Naive thymus-derived CD8-positive, alpha-beta T cell (primary cell): ENCODE measurements at regions not wholly inside any gene's neighbourhood (a gene's known extent, or its start where the extent isn't known, plus 50 kb on each side); places are given as distances from the start of the nearest gene placed in this dataset.

Source experiments
- ATAC-seq, 2 donors: fragments of 150-1000 bp; cut with Tn5 transposase in 1 of 2; sonication (Bioruptor Pico), chemical (Tn5 transposase) in 1 of 2; 1 replicate in 1 of 2; 2 replicates in 1 of 2; pipeline ENCODE4 v1.10.0; 2021; ENCODE audit warnings: mild to moderate bottlenecking in 2 of 2, moderate library complexity in 2 of 2
- POLR2A ChIA-PET: fragments of 350-600 bp; sonication (Branson Sonifier 250); formaldehyde crosslinking; loops from one replicate; lab custom pipeline; 2021; ENCODE audit warnings: antibody characterized with exemption; lab: Charles Lee
- DNase-seq, 10 donors: peaks; one replicate each; pipeline versions ENCODE4 v3.0.0 to v3.0.0-alpha.2; 2020 to 2022
- H3K27ac Mint-ChIP-seq, 10 donors: one replicate each; pipeline ENCODE4 v1.8.0; 2020 to 2022; ENCODE audit warnings: mild to moderate bottlenecking in 10 of 10, mixed read lengths in 10 of 10, moderate library complexity in 4 of 10, inconsistent platforms in 1 of 10
- H3K27me3 Mint-ChIP-seq, 5 donors: one replicate each; pipeline ENCODE4 v1.8.0; 2021 to 2022; ENCODE audit warnings: mixed read lengths in 5 of 5
- H3K36me3 Mint-ChIP-seq, 3 donors: one replicate each; pipeline ENCODE4 v1.8.0; 2020 to 2022; ENCODE audit warnings: mixed read lengths in 3 of 3, mild to moderate bottlenecking in 2 of 3, inconsistent platforms in 1 of 3
- H3K4me1 Mint-ChIP-seq, 4 donors: one replicate each; pipeline ENCODE4 v1.8.0; 2021 to 2022; ENCODE audit warnings: mixed read lengths in 4 of 4
- H3K4me3 Mint-ChIP-seq, 10 donors: one replicate each; pipeline ENCODE4 v1.8.0; 2020 to 2022; ENCODE audit warnings: mild to moderate bottlenecking in 10 of 10, mixed read lengths in 10 of 10, moderate library complexity in 6 of 10, inconsistent platforms in 1 of 10
- H3K9me3 Mint-ChIP-seq, 9 donors: one replicate each; pipeline ENCODE4 v1.8.0; 2020 to 2022; ENCODE audit warnings: mixed read lengths in 9 of 9, mild to moderate bottlenecking in 3 of 9, inconsistent platforms in 1 of 9, moderate library complexity in 1 of 9

GRCh38 chr5:142463904-142464303 lies 139.1 kb upstream of the SPRY4 start:
- peaks cover 0 to under 1% (median 0%) of the 10 kb centered on the region in 3 donors for H3K36me3 Mint-ChIP-seq
- no peaks in the 10 kb centered on the region for H3K4me1 Mint-ChIP-seq
- ATAC-seq (no peak), DNase-seq (no peak)
- H3K4me3 Mint-ChIP-seq, result no peak overlapping the region
- POLR2A ChIA-PET, result no interaction called here
- H3K27me3 Mint-ChIP-seq, result peaks cover 0 to 4% (median 0%) of the 10 kb centered on the region in 5 donors
- H3K27ac Mint-ChIP-seq, result no peak overlapping the region
- H3K9me3 Mint-ChIP-seq, result peaks cover 0 to 4% (median 0%) of the 10 kb centered on the region in 9 donors

GRCh38 chr5:142461028-142461590 lies 136.3 kb upstream of the SPRY4 start:
- no peaks in the 10 kb centered on the region for H3K4me1 Mint-ChIP-seq
- H3K36me3 Mint-ChIP-seq, result peaks cover 0 to 5% (median 4%) of the 10 kb centered on the region in 3 donors
- ATAC-seq (no peak), DNase-seq (no peak)
- H3K27ac Mint-ChIP-seq, result no peak overlapping the region
- peaks cover 0 to 7% (median 3%) of the 10 kb centered on the region in 9 donors for H3K9me3 Mint-ChIP-seq
- H3K4me3 Mint-ChIP-seq, result no peak overlapping the region
- H3K27me3 Mint-ChIP-seq, result peaks cover 0 to 3% (median 0%) of the 10 kb centered on the region in 5 donors
- POLR2A ChIA-PET, result no interaction called here

GRCh38 chr5:142459209-142459608 lies 134.4 kb upstream of the SPRY4 start:
- POLR2A ChIA-PET, result no interaction called here
- H3K27me3 Mint-ChIP-seq, result peaks cover 0 to 7% (median 2%) of the 10 kb centered on the region in 5 donors
- H3K4me1 Mint-ChIP-seq, result peaks cover 0 to 6% (median under 1%) of the 10 kb centered on the region in 4 donors
- H3K4me3 Mint-ChIP-seq, result no peak overlapping the region
- H3K9me3 Mint-ChIP-seq, result peaks cover 0 to 11% (median 4%) of the 10 kb centered on the region in 9 donors
- no peak overlapping the region for H3K27ac Mint-ChIP-seq
- DNase-seq, result no peak
- ATAC-seq, result no peak
- H3K36me3 Mint-ChIP-seq, result peaks cover 0 to 10% (median 4%) of the 10 kb centered on the region in 3 donors

- Mint-ChIP-seq H3K27ac (no peak overlapping the region), H3K36me3 (peaks cover 0 to 14% (median 11%) of the 10 kb centered on the region in 3 donors), H3K4me1 (peaks cover 0 to 6% (median under 1%) of the 10 kb centered on the region in 4 donors), H3K4me3 (no peak overlapping the region), H3K27me3 (peaks cover 3 to 16% (median 5%) of the 10 kb centered on the region in 5 donors), H3K9me3 (peaks cover 0 to 17% (median 7%) of the 10 kb centered on the region in 9 donors)
- no peak for DNase-seq
- no peak for ATAC-seq
- POLR2A ChIA-PET, result interaction anchor here (0.5 kb wide), 1 partner anchor 10 kb away, joined by 4 read pairs; no protein-coding TSS in a partner anchor
Observed at GRCh38 chr5:142455856-142456255, 131.0 kb upstream of the SPRY4 start.

- Mint-ChIP-seq H3K4me1 (peaks cover 0 to 6% (median under 1%) of the 10 kb centered on the region in 4 donors), H3K9me3 (peaks cover 0 to 26% (median 14%) of the 10 kb centered on the region in 9 donors), H3K4me3 (no peak overlapping the region), H3K27me3 (peaks cover 3 to 16% (median 6%) of the 10 kb centered on the region in 5 donors), H3K36me3 (peaks cover 0 to 23% (median 15%) of the 10 kb centered on the region in 3 donors), H3K27ac (no peak overlapping the region)
- POLR2A ChIA-PET, result no interaction called here
- DNase-seq, result no peak
- ATAC-seq, result no peak
Observed at GRCh38 chr5:142453932-142454331, 129.1 kb upstream of the SPRY4 start.

- Mint-ChIP-seq H3K4me1 (peaks cover 0 to 2% (median under 1%) of the 10 kb centered on the region in 4 donors), H3K9me3 (peaks cover 0 to 30% (median 13%) of the 10 kb centered on the region in 9 donors), H3K27me3 (peaks cover 3 to 16% (median 6%) of the 10 kb centered on the region in 5 donors), H3K4me3 (no peak overlapping the region), H3K27ac (no peak overlapping the region), H3K36me3 (peaks cover 0 to 18% (median 15%) of the 10 kb centered on the region in 3 donors)
- POLR2A ChIA-PET, result no interaction called here
- DNase-seq, result no peak
- no peak for ATAC-seq
Observed at GRCh38 chr5:142450419-142450818, 125.6 kb upstream of the SPRY4 start.

GRCh38 chr5:142447887-142448286 lies 123.1 kb upstream of the SPRY4 start:
- Mint-ChIP-seq H3K4me3 (no peak overlapping the region), H3K27me3 (peaks cover 0 to 9% (median 3%) of the 10 kb centered on the region in 5 donors), H3K9me3 (peaks cover 0 to 30% (median 13%) of the 10 kb centered on the region in 9 donors), H3K4me1 (peaks cover 0 to 4% (median under 1%) of the 10 kb centered on the region in 4 donors), H3K36me3 (peaks cover 0 to 18% (median 15%) of the 10 kb centered on the region in 3 donors), H3K27ac (no peak overlapping the region)
- DNase-seq (no peak), ATAC-seq (no peak)
- POLR2A ChIA-PET, result no interaction called here

GRCh38 chr5:142446960-142447279 lies 122.1 kb upstream of the SPRY4 start:
- peaks cover 0 to 18% (median 12%) of the 10 kb centered on the region in 3 donors for H3K36me3 Mint-ChIP-seq
- ATAC-seq, result no peak
- no peak overlapping the region for H3K4me3 Mint-ChIP-seq
- H3K27ac Mint-ChIP-seq, result no peak overlapping the region
- DNase-seq, result no peak
- POLR2A ChIA-PET, result no interaction called here
- H3K9me3 Mint-ChIP-seq, result peaks cover 0 to 30% (median 12%) of the 10 kb centered on the region in 9 donors
- H3K4me1 Mint-ChIP-seq, result peaks cover 3 to 7% (median 4%) of the 10 kb centered on the region in 4 donors
- H3K27me3 Mint-ChIP-seq, result peaks cover 0 to 4% (median 1%) of the 10 kb centered on the region in 5 donors

- ATAC-seq (no peak), DNase-seq (no peak)
- peaks cover 0 to 30% (median 12%) of the 10 kb centered on the region in 9 donors for H3K9me3 Mint-ChIP-seq
- H3K27me3 Mint-ChIP-seq, result peaks cover 0 to 4% (median 3%) of the 10 kb centered on the region in 5 donors
- H3K4me1 Mint-ChIP-seq, result peaks cover 8 to 13% (median 9%) of the 10 kb centered on the region in 4 donors
- no peak overlapping the region for H3K4me3 Mint-ChIP-seq
- peak overlapping the region in 1 of 10 donors; percentile 66 for H3K27ac Mint-ChIP-seq
- H3K36me3 Mint-ChIP-seq, result peaks cover 0 to 18% (median 10%) of the 10 kb centered on the region in 3 donors
- POLR2A ChIA-PET, result no interaction called here
Observed at GRCh38 chr5:142446131-142446959, 121.5 kb upstream of the SPRY4 start.

- H3K36me3 Mint-ChIP-seq, result peaks cover 0 to 8% (median 7%) of the 10 kb centered on the region in 3 donors
- no peak overlapping the region for H3K4me3 Mint-ChIP-seq
- H3K4me1 Mint-ChIP-seq, result peaks cover 11 to 18% (median 14%) of the 10 kb centered on the region in 4 donors
- H3K27ac Mint-ChIP-seq, result peak overlapping the region in 2 of 10 donors; percentile 15 to 57
- peaks cover 0 to 20% (median 5%) of the 10 kb centered on the region in 9 donors for H3K9me3 Mint-ChIP-seq
- POLR2A ChIA-PET, result no interaction called here
- peaks cover 2 to 12% (median 5%) of the 10 kb centered on the region in 5 donors for H3K27me3 Mint-ChIP-seq
- ATAC-seq, result no peak
- DNase-seq, result no peak
Observed at GRCh38 chr5:142445266-142445665, 120.4 kb upstream of the SPRY4 start.

GRCh38 chr5:142441616-142442015 lies 116.8 kb upstream of the SPRY4 start:
- H3K4me1 Mint-ChIP-seq, result peaks cover 13 to 22% (median 16%) of the 10 kb centered on the region in 4 donors

GRCh38 chr5:142439207-142439860 lies 114.5 kb upstream of the SPRY4 start:
- H3K27ac Mint-ChIP-seq, result no peak overlapping the region
- POLR2A ChIA-PET, result no interaction called here
- H3K27me3 Mint-ChIP-seq, result peaks cover 0 to 14% (median 12%) of the 10 kb centered on the region in 5 donors
- DNase-seq, result no peak
- no peaks in the 10 kb centered on the region for H3K9me3 Mint-ChIP-seq
- no peak overlapping the region for H3K4me3 Mint-ChIP-seq
- peaks cover 14 to 22% (median 14%) of the 10 kb centered on the region in 4 donors for H3K4me1 Mint-ChIP-seq
- no peak for ATAC-seq
- H3K36me3 Mint-ChIP-seq, result no peaks in the 10 kb centered on the region

More at GRCh38 chr5:142441616-142442015, 116.8 kb upstream of the SPRY4 start:
- POLR2A ChIA-PET, result interaction anchor here (0.6 kb wide), 1 partner anchor 476 kb away, joined by 3 read pairs; no protein-coding TSS in a partner anchor
- ATAC-seq (peak; percentile 72 to 87), DNase-seq (peak in 5 of 10 donors; percentile 6 to 34 (median 25))
- H3K27ac Mint-ChIP-seq, result no peak overlapping the region
- peak overlapping the region in 7 of 10 donors; percentile 2 to 73 (median 19) for H3K4me3 Mint-ChIP-seq
- H3K9me3 Mint-ChIP-seq, result no peaks in the 10 kb centered on the region
- H3K36me3 Mint-ChIP-seq, result no peaks in the 10 kb centered on the region
- peaks cover 0 to 14% (median 12%) of the 10 kb centered on the region in 5 donors for H3K27me3 Mint-ChIP-seq
